ENCODE measurements at regions not wholly inside any gene's neighbourhood (a gene's known extent, or its start where the extent isn't known, plus 50 kb on each side); places are given as distances from the start of the nearest gene placed in this dataset.

GRCh38 chr5:109922381-109922995, 232.8 kb downstream of the MAN2A1 start:
- H3K4ac ChIP-seq (replicated peaks; ENCODE audit: insufficient read length, low read depth, low read length) = no peak overlapping the region
- H2BK15ac ChIP-seq (ENCODE audit: low read length) = no peak overlapping the region
- POLR2A ChIA-PET (ENCODE audit: partially characterized antibody) = no interaction called here
- no peak overlapping the region for H3K4me2 ChIP-seq (ENCODE audit: insufficient read depth in 1 of 2, low read depth in 2 of 2, low read length in 2 of 2)
- H3K23ac ChIP-seq (ENCODE audit: insufficient read length) = no peak overlapping the region
- H3K4me1 ChIP-seq (replicated peaks in 1 of 4; ENCODE audit: control insufficient read depth in 3 of 4, insufficient read depth in 4 of 4, low read length in 3 of 4) = no peaks in the 10 kb centered on the region
- H4K91ac ChIP-seq (replicated peaks; ENCODE audit: insufficient read length, low read length) = no peak overlapping the region
- no peak overlapping the region for H3K9ac ChIP-seq (replicated peaks in 1 of 4; ENCODE audit: extremely low read depth in 1 of 4, low read depth in 3 of 4, low read length in 3 of 4)
- H3K56ac ChIP-seq (replicated peaks; ENCODE audit: insufficient read length, low read depth, low read length) = no peak overlapping the region
- no peak overlapping the region for H2BK120ac ChIP-seq (replicated peaks; ENCODE audit: low read depth, low read length)
- H3K18ac ChIP-seq (ENCODE audit: extremely low read depth, low read length) = no peak overlapping the region
- no peaks in the 10 kb centered on the region for H3K79me2 ChIP-seq (ENCODE audit: control insufficient read depth in 1 of 2, insufficient read depth in 2 of 2, low read length in 2 of 2)
- no peaks in the 10 kb centered on the region for H3K36me3 ChIP-seq (ENCODE audit: control insufficient read depth in 2 of 4, insufficient read depth in 4 of 4, low read length in 3 of 4)
- H2AK5ac ChIP-seq (ENCODE audit: low read depth, low read length) = no peak overlapping the region
- DNase-seq (ENCODE audit: low read depth in 1 of 2, low spot score in 2 of 2) = no peak
- no peak overlapping the region for H2BK5ac ChIP-seq (ENCODE audit: low read depth, low read length)
- H2BK20ac ChIP-seq (ENCODE audit: low read length) = no peak overlapping the region
- no peak overlapping the region for H2AFZ ChIP-seq (ENCODE audit: low read length)
- no peaks in the 10 kb centered on the region for H3K9me3 ChIP-seq (ENCODE audit: insufficient read depth in 2 of 2, low read depth in 1 of 2, low read length in 1 of 2)
- no peaks in the 10 kb centered on the region for H4K20me1 ChIP-seq (replicated peaks in 1 of 2; ENCODE audit: control insufficient read depth in 1 of 2, insufficient read depth in 2 of 2, low read length in 2 of 2)
- no peaks in the 10 kb centered on the region for H3K79me1 ChIP-seq (ENCODE audit: low read depth, low read length)
- FAIRE-seq = no peak
- H3K27me3 ChIP-seq (replicated peaks in 1 of 4; ENCODE audit: control insufficient read depth in 3 of 4, extremely low read depth in 1 of 4, insufficient read depth in 3 of 4, low read length in 3 of 4) = no peaks in the 10 kb centered on the region
- H3K27ac ChIP-seq (ENCODE audit: low read depth, low read length) = no peak overlapping the region
- no peak overlapping the region for H4K5ac ChIP-seq (ENCODE audit: insufficient read length, low read depth, low read length)
- no peaks in the 10 kb centered on the region for H3K23me2 ChIP-seq (ENCODE audit: low read depth, low read length)
- H4K8ac ChIP-seq (ENCODE audit: extremely low read depth, insufficient read depth, low read length) = no peak overlapping the region
- WGBS, 2 experiments (ENCODE audit: extremely low coverage in 1 of 2, insufficient coverage in 1 of 2, insufficient read length in 1 of 2, insufficient replicate concordance in 2 of 2, low coverage in 1 of 2, low lambda C conversion rate in 2 of 2, missing lambda C conversion rate in 1 of 2) = 94% methylated on average over 6 of the region's 6 CpGs; no CpG with 5 or more reads in 1 of the 2 experiments
- no peak overlapping the region for H2BK12ac ChIP-seq (ENCODE audit: low read depth, low read length)
- CTCF ChIA-PET (ENCODE audit: partially characterized antibody) = interaction anchor here (0.6 to 1.2 kb wide), 4 partner anchors 86 to 346 kb away, joined by 3 read pairs; no protein-coding TSS in a partner anchor
- H3K14ac ChIP-seq (ENCODE audit: insufficient read length) = no peak overlapping the region
- no peak overlapping the region for H3K4me3 ChIP-seq (ENCODE audit: extremely low read depth in 1 of 4, insufficient read depth in 2 of 4, low read depth in 3 of 4, low read length in 4 of 4)
- TF ChIP-seq FOSL1 (IDR thresholded peaks at IDR 0.05; ENCODE audit: insufficient read depth, low read depth, low read length) (no peak), EP300 (IDR thresholded peaks at IDR 0.05; ENCODE audit: borderline replicate concordance in 1 of 2, low read depth in 2 of 2, low read length in 2 of 2) (no peak), KDM4A (IDR thresholded peaks at IDR 0.05; ENCODE audit: low read depth, low read length, severe bottlenecking) (no peak), CTCF (IDR thresholded peaks at IDR 0.05; ENCODE audit: control extremely low read depth in 1 of 3, insufficient read depth in 1 of 3, low read depth in 1 of 3, low read length in 3 of 3) (no peak), KDM1A (IDR thresholded peaks at IDR 0.05; ENCODE audit: borderline replicate concordance, low read length) (no peak)
